ENCODE measurements at regions not wholly inside any gene's neighbourhood (a gene's known extent, or its start where the extent isn't known, plus 50 kb on each side); places are given as distances from the start of the nearest gene placed in this dataset.

- Histone ChIP-seq H3K36me3 (replicated peaks in 1 of 2; ENCODE audit: control insufficient read depth in 1 of 2, insufficient read depth in 2 of 2, low read length in 1 of 2) (no peaks in the 10 kb centered on the region), H3K79me2 (ENCODE audit: insufficient read depth) (no peaks in the 10 kb centered on the region), H3K9me3 (no peaks in the 10 kb centered on the region), H3K4me2 (no peak overlapping the region), H4K20me1 (ENCODE audit: insufficient read depth) (no peaks in the 10 kb centered on the region), H3K27ac (ENCODE audit: low read depth in 2 of 2, low read length in 1 of 2) (no peak overlapping the region), H3K9ac (no peak overlapping the region), H3F3A (replicated peaks; ENCODE audit: insufficient read depth) (no peaks in the 10 kb centered on the region), H3K4me3 (ENCODE audit: low read depth in 2 of 2, low read length in 1 of 2) (no peak overlapping the region), H3K9me2 (no peaks in the 10 kb centered on the region), H2AFZ (ENCODE audit: low read depth) (no peak overlapping the region), H3K27me3 (ENCODE audit: insufficient read depth) (no peaks in the 10 kb centered on the region), H3K4me1 (ENCODE audit: control insufficient read depth in 1 of 2, insufficient read depth in 2 of 2, low read depth in 1 of 2, low read length in 1 of 2) (no peaks in the 10 kb centered on the region)
- ChIA-PET POLR2A (no interaction called here), CTCF (no interaction called here)
- 13% methylated on average over 1 of the region's 1 CpG for WGBS (ENCODE audit: low lambda C conversion rate)
- TF ChIP-seq EZH2phosphoT487 (IDR thresholded peaks at IDR 0.05; ENCODE audit: borderline replicate concordance, low read depth), result no peak
- no peak for TF ChIP-seq NFIC (IDR thresholded peaks at IDR 0.05; ENCODE audit: borderline replicate concordance)
- TF ChIP-seq RXRA (IDR thresholded peaks at IDR 0.05; ENCODE audit: borderline replicate concordance, low read depth), result no peak
- TF ChIP-seq GABPA (IDR thresholded peaks at IDR 0.05; ENCODE audit: low read depth), result no peak
- no peak for TF ChIP-seq ZBTB33 (IDR thresholded peaks at IDR 0.05; ENCODE audit: borderline replicate concordance, low read depth)
- no peak for TF ChIP-seq IRF3 (IDR thresholded peaks at IDR 0.05; ENCODE audit: low read depth, low read length)
- no peak for TF ChIP-seq REST (IDR thresholded peaks at IDR 0.05; ENCODE audit: low read depth, low read length)
- TF ChIP-seq MXI1 (IDR thresholded peaks at IDR 0.05; ENCODE audit: low read depth, low read length), result no peak
- no peak for TF ChIP-seq MEF2A (IDR thresholded peaks at IDR 0.05; ENCODE audit: borderline replicate concordance, low read depth)
- TF ChIP-seq TCF12 (IDR thresholded peaks at IDR 0.05), result no peak
- no peak for TF ChIP-seq JUND (IDR thresholded peaks at IDR 0.05)
- no peak for TF ChIP-seq SMC3 (IDR thresholded peaks at IDR 0.05; ENCODE audit: low read depth, low read length)
- TF ChIP-seq RCOR1 (IDR thresholded peaks at IDR 0.05; ENCODE audit: low read length), result no peak
- no peak for TF ChIP-seq ELF1 (IDR thresholded peaks at IDR 0.05)
- TF ChIP-seq TEAD4 (IDR thresholded peaks at IDR 0.05; ENCODE audit: borderline replicate concordance, insufficient read depth), result no peak
- TF ChIP-seq RFX5 (IDR thresholded peaks at IDR 0.05; ENCODE audit: low read length), result no peak
- no peak for TF ChIP-seq FOXM1 (IDR thresholded peaks at IDR 0.05; ENCODE audit: low read depth)
- no peak for TF ChIP-seq CHD2 (IDR thresholded peaks at IDR 0.05; ENCODE audit: low read length, partially characterized antibody)
- no peak for DNase-seq
These were observed 248.4 kb downstream of the HHIPL2 start for GRCh38 chr1:222299524-222299923.
